ENCODE measurements at regions not wholly inside any gene's neighbourhood (a gene's known extent, or its start where the extent isn't known, plus 50 kb on each side); places are given as distances from the start of the nearest gene placed in this dataset.

DNA sequence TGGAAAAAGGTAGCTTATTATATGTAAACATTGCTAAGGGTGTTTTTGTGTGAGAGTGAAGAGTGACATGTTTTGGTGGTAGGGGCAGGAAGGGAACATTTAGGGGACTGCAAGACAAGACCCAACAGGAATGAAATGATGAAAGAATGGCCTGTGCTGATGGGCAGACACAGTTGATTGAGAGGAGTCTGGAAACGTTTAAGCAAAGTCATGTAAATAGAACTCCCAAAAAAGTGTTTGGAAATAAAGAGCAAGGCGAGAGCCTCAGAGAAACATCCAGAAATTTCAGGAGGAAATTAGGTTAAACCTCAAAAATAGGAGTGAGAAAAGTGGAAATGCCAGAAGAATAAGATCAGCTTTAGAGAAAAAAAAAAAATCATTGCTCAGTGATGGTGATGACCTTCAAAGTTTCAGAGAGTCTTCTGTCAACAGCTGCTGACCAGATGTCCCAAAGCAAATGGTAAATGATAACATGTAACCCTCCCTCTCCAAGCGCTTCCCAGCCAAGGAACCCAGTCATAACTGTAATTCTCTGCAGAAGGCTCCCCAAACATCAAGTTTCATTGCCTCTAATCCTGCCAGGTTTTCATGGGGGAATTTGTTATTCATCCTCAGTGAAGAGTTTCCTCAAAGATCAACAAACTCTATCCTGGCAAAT is 223.2 kb upstream of the FAR2 start:
- H3K36me3 Mint-ChIP-seq, result no peaks in the 10 kb centered on the region

DNA sequence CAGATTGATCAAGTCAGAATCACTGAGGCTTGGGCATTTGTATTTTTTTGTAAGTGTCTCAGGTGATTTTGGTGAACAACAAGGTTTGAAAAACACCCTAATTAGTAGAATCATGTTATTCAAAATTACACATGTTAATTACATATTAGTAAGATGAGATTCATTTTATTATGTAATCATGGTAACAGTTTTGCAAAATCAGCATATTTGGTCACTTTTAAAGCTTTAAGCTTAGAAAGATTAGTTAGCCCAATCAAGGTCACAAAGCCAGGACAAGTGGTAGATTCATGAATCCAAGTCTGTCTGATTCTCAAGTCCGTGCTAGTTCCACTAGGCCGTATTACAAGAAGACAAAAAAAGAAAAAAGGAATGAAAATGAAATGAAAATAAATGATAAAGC is 218.4 kb upstream of the FAR2 start:
- H2AFZ ChIP-seq (replicated peaks), result no peak overlapping the region
- no peak for TF ChIP-seq CTCF (IDR thresholded peaks at IDR 0.05)
- no peak for TF ChIP-seq EZH2phosphoT487 (IDR thresholded peaks at IDR 0.05)
- TF ChIP-seq EZH2 (IDR thresholded peaks at IDR 0.05), result no peak
- H3F3A ChIP-seq (ENCODE audit: low read depth), result no peaks in the 10 kb centered on the region
- Mint-ChIP-seq H3K27me3 (ENCODE audit: insufficient read depth, low read depth) (no peaks in the 10 kb centered on the region), H3K4me3 (no peak overlapping the region), H3K27ac (no peak overlapping the region), H3K4me1 (no peaks in the 10 kb centered on the region), H3K9me3 (no peaks in the 10 kb centered on the region), H3K36me3 (no peaks in the 10 kb centered on the region)
- no peak overlapping the region for H3K4me2 ChIP-seq
- no peak overlapping the region for H3K27ac ChIP-seq
- no peak overlapping the region for H3K4me3 ChIP-seq
- no peaks in the 10 kb centered on the region for H3K9me3 ChIP-seq (ENCODE audit: low read depth)
- H3K9ac ChIP-seq, result no peak overlapping the region
- no peaks in the 10 kb centered on the region for H3K79me2 ChIP-seq (ENCODE audit: low read depth)
- no peaks in the 10 kb centered on the region for H3K27me3 ChIP-seq
- DNase-seq (ENCODE audit: low spot score), result no peak
- H3K36me3 ChIP-seq, result no peaks in the 10 kb centered on the region
- H3K4me1 ChIP-seq, result no peaks in the 10 kb centered on the region
- H4K20me1 ChIP-seq (ENCODE audit: low read depth), result no peaks in the 10 kb centered on the region

More for the DNA sequence above, 223.2 kb upstream of the FAR2 start:
- no peaks in the 10 kb centered on the region for H4K20me1 ChIP-seq (ENCODE audit: low read depth)
- H3K4me3 Mint-ChIP-seq, result no peak overlapping the region
- no peaks in the 10 kb centered on the region for H3K27me3 Mint-ChIP-seq (ENCODE audit: insufficient read depth, low read depth)
- no peak overlapping the region for H3K9ac ChIP-seq
- no peak overlapping the region for H3K4me2 ChIP-seq
- DNase-seq (ENCODE audit: low spot score), result no peak
- H3K27ac ChIP-seq, result no peak overlapping the region
- H3K9me3 ChIP-seq (ENCODE audit: low read depth), result no peaks in the 10 kb centered on the region
- no peaks in the 10 kb centered on the region for H3K4me1 ChIP-seq
- H3K79me2 ChIP-seq (ENCODE audit: low read depth), result no peaks in the 10 kb centered on the region
- no peaks in the 10 kb centered on the region for H3K4me1 Mint-ChIP-seq
- H3K27me3 ChIP-seq, result no peaks in the 10 kb centered on the region
- TF ChIP-seq EZH2phosphoT487 (IDR thresholded peaks at IDR 0.05) (no peak), CTCF (IDR thresholded peaks at IDR 0.05) (no peak), EZH2 (IDR thresholded peaks at IDR 0.05) (no peak)
- H3K4me3 ChIP-seq, result no peak overlapping the region
- H3F3A ChIP-seq (ENCODE audit: low read depth), result no peaks in the 10 kb centered on the region
- H2AFZ ChIP-seq (replicated peaks), result no peak overlapping the region
- no peaks in the 10 kb centered on the region for H3K9me3 Mint-ChIP-seq
- H3K36me3 ChIP-seq, result no peaks in the 10 kb centered on the region
- H3K27ac Mint-ChIP-seq, result no peak overlapping the region

GRCh38 chr12:28933176-28933575 is 215.9 kb upstream of the FAR2 start:
- Mint-ChIP-seq H3K9me3 (no peaks in the 10 kb centered on the region), H3K36me3 (no peaks in the 10 kb centered on the region), H3K27me3 (ENCODE audit: insufficient read depth, low read depth) (no peaks in the 10 kb centered on the region), H3K4me3 (no peak overlapping the region), H3K27ac (no peak overlapping the region), H3K4me1 (peaks cover 3% of the 10 kb centered on the region)
- Histone ChIP-seq H3K4me1 (no peaks in the 10 kb centered on the region), H3F3A (ENCODE audit: low read depth) (no peaks in the 10 kb centered on the region), H3K9ac (no peak overlapping the region), H4K20me1 (ENCODE audit: low read depth) (no peaks in the 10 kb centered on the region), H3K27ac (no peak overlapping the region), H3K79me2 (ENCODE audit: low read depth) (no peaks in the 10 kb centered on the region), H2AFZ (replicated peaks) (no peak overlapping the region), H3K36me3 (no peaks in the 10 kb centered on the region), H3K9me3 (ENCODE audit: low read depth) (no peaks in the 10 kb centered on the region), H3K27me3 (no peaks in the 10 kb centered on the region), H3K4me2 (no peak overlapping the region), H3K4me3 (no peak overlapping the region)
- no peak for TF ChIP-seq CTCF (IDR thresholded peaks at IDR 0.05)
- TF ChIP-seq EZH2phosphoT487 (IDR thresholded peaks at IDR 0.05), result no peak
- no peak for TF ChIP-seq EZH2 (IDR thresholded peaks at IDR 0.05)
- no peak for DNase-seq (ENCODE audit: low spot score)
